ENCODE measurements at regions not wholly inside any gene's neighbourhood (a gene's known extent, or its start where the extent isn't known, plus 50 kb on each side); places are given as distances from the start of the nearest gene placed in this dataset.
A peak's percentile ranks its signal among the peaks of the same experiment; 100 is the strongest.

GRCh38 chr4:54497947-54498346, 159.8 kb upstream of the KIT start:
- DNase-seq: no peak

GRCh38 chr4:54498661-54499111, 159.1 kb upstream of the KIT start:
- DNase-seq: no peak

GRCh38 chr4:54499308-54500074, 158.3 kb upstream of the KIT start:
- DNase-seq: no peak

- DNase-seq: no peak
Observed at GRCh38 chr4:54505362-54505761, 152.4 kb upstream of the KIT start.

GRCh38 chr4:54505996-54506395, 151.8 kb upstream of the KIT start:
- no peak for DNase-seq

- DNase-seq: no peak
Observed at GRCh38 chr4:54509057-54509456, 148.7 kb upstream of the KIT start.

- DNase-seq: peak; percentile 27
Observed at GRCh38 chr4:54513204-54513603, 144.6 kb upstream of the KIT start.

GRCh38 chr4:54513741-54514140, 144.0 kb upstream of the KIT start:
- no peak for DNase-seq

GRCh38 chr4:54516556-54517215, 141.1 kb upstream of the KIT start:
- no peak for DNase-seq

GRCh38 chr4:54517781-54518444, 139.8 kb upstream of the KIT start:
- no peak for DNase-seq

- peak; percentile 44 for DNase-seq
Observed at GRCh38 chr4:54525602-54526001, 132.2 kb upstream of the KIT start.

GRCh38 chr4:54526560-54526959, 131.2 kb upstream of the KIT start:
- DNase-seq: no peak

GRCh38 chr4:54527532-54527931, 130.2 kb upstream of the KIT start:
- DNase-seq: no peak

- peak; percentile 55 for DNase-seq
Observed at GRCh38 chr4:54539500-54540029, 118.2 kb upstream of the KIT start.

- no peak for DNase-seq
Observed at GRCh38 chr4:54540931-54541330, 116.8 kb upstream of the KIT start.

- peak; percentile 33 for DNase-seq
Observed at GRCh38 chr4:54541426-54542118, 116.2 kb upstream of the KIT start.

- peak; percentile 43 for DNase-seq
Observed at GRCh38 chr4:54542119-54542438, 115.7 kb upstream of the KIT start.

GRCh38 chr4:54542540-54543041, 115.2 kb upstream of the KIT start:
- DNase-seq: no peak

- peak; percentile 10 for DNase-seq
Observed at GRCh38 chr4:54543088-54543795, 114.5 kb upstream of the KIT start.

- no peak for DNase-seq
Observed at GRCh38 chr4:54545663-54546424, 111.9 kb upstream of the KIT start.

- no peak for DNase-seq
Observed at GRCh38 chr4:54547299-54548097, 110.3 kb upstream of the KIT start.

Measured in amniotic stem cell (primary cell).